ENCODE measurements at regions not wholly inside any gene's neighbourhood (a gene's known extent, or its start where the extent isn't known, plus 50 kb on each side); places are given as distances from the start of the nearest gene placed in this dataset.

DNA sequence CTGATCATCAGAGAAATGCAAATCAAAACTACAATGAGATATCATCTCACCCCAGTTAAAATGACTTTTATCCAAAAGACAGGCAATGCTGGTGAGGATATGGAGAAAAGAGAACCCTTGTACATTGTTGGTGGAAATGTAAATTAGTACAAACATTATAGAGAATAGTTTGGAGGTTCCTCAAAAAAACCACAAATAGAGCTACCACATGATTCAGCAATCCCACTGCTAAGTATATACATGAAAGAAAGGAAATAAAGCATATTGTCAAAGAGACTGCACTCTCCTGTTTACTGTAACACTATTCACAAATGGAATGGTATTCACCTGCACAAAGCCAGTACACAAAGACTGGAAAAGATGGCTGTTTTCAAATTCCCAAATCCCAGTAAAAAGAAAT, 1233.7 kb downstream of the PCDH17 start:
- in situ Hi-C loops (cut with HindIII; ENCODE audit: low pct_unique_long_range_greater_than_20kb, low sequenced_read_pairs), result no loop called here
- DNase-seq (ENCODE audit: low read depth), result no peak

DNA sequence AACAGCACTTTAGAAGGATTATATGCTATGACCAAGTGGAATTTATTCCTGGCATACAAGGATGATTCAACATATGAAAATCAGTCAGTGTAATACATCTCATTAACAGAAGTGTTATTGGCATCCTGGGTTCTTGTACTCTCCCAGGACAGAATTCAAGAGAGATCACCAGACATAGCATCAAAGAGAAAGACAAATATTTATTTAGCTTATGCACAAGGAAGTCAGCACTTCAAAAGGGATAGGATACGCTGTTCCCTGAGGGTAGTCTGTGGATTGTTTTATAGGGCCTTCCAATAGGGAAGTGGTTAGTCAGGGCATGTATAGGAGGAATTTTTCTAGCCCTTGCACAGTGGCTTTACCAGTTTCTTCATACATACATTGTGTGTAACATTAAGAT, 1238.0 kb downstream of the PCDH17 start:
- in situ Hi-C loops (cut with HindIII; ENCODE audit: low pct_unique_long_range_greater_than_20kb, low sequenced_read_pairs), result no loop called here
- DNase-seq (ENCODE audit: low read depth), result no peak

DNA sequence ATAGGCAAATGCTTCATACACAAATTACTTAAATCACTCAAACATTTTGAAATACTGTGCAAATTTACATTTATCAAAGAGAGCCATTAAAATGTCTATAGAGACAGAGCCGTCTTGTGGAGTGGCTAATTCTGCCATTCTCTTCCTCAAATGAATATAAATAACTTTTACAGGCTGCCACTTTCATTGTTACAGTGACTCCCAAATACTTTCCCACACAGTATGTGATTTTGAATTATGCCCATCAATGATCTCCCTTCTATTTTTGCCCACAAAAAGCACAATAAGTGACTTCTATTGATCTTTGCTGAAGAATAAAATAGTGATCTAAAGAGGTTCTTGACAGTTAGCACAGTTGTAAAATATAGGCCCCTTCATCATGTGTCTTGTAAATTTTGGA, 1244.9 kb downstream of the PCDH17 start:
- DNase-seq (ENCODE audit: low read depth), result no peak
- in situ Hi-C loops (cut with HindIII; ENCODE audit: low pct_unique_long_range_greater_than_20kb, low sequenced_read_pairs), result no loop called here

DNA sequence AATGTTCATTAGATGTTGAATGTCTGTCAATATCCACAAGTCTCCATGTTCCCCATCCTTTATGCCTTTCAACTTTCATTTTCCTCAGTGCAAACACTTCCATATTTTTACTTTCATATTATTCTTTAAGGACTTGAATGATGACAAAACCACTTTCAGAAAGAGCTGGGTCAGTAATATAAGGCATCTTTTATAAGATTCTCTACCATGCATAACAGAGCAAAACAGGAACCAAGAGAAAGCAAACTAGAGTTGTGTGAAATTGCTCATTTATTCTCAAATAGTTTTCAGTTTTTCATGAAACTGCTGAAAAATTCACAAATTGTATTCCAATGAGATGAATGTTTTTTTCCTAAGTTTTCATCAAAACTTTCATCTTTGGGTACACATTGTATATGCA, 1247.6 kb downstream of the PCDH17 start:
- DNase-seq (ENCODE audit: low read depth), result no peak
- in situ Hi-C loops (cut with HindIII; ENCODE audit: low pct_unique_long_range_greater_than_20kb, low sequenced_read_pairs), result no loop called here

DNA sequence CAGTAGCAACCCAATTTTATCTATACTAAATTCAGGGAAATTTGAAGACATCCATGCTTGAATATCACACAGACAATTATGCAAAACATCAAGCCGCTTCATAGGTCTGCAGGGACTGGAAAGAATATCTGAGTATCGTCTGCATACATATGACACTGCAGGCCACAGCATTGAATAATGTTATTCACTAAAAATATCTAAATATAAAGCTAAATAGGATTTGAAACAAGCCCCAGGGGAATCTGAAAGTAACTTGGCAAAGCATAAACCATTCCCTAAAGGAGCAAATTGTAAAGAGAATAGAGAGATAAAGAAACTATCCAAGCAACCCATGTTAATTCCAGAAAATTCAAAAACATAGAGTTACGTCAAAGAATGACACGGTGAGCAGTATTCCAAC, 1251.0 kb downstream of the PCDH17 start:
- in situ Hi-C loops (cut with HindIII; ENCODE audit: low pct_unique_long_range_greater_than_20kb, low sequenced_read_pairs), result no loop called here
- no peak for DNase-seq (ENCODE audit: low read depth)

DNA sequence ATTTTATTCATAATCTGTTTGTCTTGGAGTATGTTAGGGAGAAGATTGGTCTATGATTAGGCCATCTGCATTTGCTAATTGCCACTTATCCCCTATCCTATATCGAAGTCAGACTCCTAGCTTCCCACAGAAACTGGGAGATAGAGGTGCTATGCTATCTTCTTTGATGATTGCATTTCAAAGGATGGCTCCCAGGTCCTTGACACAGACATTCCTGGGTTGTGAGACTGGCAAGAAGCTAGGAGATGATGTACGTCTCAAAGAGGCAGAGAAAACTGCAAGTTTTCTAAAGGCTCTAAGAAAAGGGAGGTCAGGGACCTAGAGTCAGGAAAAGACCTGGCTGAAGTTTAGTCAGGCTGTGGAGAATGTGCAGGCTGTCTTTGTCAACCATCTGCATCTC, 1251.9 kb downstream of the PCDH17 start:
- no peak for DNase-seq (ENCODE audit: low read depth)
- in situ Hi-C loops (cut with HindIII; ENCODE audit: low pct_unique_long_range_greater_than_20kb, low sequenced_read_pairs), result no loop called here

DNA sequence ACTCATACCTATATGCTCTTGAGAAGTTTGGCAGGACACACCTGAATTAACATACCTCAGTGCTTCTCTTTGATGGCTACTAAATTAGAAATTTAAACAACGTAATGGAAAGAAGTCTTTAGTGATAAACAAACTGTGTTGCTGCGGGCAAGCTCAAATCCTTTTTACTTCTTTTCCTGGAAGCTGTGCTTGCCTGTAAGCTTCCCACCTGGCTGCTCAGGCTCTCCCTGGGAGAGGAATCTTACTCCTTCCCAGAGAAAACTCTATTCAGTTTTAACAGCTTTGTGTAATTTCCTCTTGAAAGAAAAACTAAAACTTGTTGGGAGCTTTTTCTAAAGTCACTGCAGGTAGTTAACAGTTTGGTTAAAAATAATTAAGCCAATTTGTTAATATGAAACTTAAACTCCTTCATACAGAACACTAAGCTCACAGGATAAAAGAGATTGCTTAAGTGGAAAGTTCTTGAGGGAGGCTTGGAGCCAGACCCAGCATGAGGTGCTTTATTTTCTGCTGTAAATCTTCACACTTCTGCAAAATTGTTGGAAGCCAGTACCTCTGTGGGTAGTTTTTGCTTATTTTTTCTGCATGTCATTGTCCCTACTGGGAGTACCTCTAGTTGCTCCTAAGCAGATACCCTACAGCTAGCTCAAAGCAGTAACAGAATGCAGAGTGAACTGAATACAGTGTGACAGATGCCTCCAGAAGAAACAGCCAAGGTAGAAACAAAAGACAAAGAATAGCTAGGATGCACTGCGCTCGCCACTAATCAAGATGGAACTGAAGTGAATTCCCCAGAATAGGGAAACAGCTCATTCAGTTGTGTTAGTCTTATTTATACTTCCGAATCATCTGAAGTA, 1253.0 kb downstream of the PCDH17 start:
- in situ Hi-C loops (cut with HindIII; ENCODE audit: low pct_unique_long_range_greater_than_20kb, low sequenced_read_pairs), result no loop called here
- DNase-seq (ENCODE audit: low read depth), result no peak

DNA sequence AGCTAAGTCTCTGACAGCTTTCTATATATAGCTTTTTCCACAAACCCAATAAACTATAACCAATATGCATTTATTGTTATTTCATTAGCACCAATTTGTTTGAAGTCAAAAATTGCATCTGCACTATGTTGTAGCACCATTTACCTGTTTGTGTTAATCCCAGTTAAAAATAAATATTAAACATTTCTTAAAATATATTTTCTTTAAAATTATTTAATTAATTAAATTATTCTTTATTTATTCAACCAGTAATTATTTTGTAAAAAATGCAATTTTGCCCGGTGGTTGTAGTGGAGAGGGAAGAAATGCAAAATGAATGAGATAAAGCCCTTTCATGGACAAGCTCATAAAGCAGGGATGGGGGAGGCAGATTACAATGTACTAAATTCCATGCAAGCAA, 1257.9 kb downstream of the PCDH17 start:
- in situ Hi-C loops (cut with HindIII; ENCODE audit: low pct_unique_long_range_greater_than_20kb, low sequenced_read_pairs), result no loop called here

DNA sequence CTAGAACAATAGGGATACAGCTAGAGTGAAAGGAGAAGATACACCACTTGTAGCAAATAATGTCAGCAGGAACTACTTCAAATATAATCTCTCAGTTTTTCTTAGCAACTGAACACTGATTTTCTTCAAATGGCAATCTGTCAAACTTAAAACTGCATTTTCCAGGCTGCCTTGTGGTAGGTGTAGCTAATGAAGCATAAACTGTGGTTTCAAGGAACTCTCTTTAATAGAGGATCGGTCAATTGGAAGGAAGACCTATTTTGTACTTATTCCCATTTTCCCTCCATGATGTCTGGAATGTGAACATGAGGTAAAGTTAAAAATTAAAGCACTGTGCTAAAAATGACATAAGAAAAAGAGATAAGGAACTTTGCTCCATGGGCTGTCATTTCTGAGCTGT, 1261.9 kb downstream of the PCDH17 start:
- DNase-seq (ENCODE audit: low read depth), result no peak
- in situ Hi-C loops (cut with HindIII; ENCODE audit: low pct_unique_long_range_greater_than_20kb, low sequenced_read_pairs), result no loop called here

More for the DNA sequence above, 1257.9 kb downstream of the PCDH17 start:
- no peak for DNase-seq (ENCODE audit: low read depth)

DNA sequence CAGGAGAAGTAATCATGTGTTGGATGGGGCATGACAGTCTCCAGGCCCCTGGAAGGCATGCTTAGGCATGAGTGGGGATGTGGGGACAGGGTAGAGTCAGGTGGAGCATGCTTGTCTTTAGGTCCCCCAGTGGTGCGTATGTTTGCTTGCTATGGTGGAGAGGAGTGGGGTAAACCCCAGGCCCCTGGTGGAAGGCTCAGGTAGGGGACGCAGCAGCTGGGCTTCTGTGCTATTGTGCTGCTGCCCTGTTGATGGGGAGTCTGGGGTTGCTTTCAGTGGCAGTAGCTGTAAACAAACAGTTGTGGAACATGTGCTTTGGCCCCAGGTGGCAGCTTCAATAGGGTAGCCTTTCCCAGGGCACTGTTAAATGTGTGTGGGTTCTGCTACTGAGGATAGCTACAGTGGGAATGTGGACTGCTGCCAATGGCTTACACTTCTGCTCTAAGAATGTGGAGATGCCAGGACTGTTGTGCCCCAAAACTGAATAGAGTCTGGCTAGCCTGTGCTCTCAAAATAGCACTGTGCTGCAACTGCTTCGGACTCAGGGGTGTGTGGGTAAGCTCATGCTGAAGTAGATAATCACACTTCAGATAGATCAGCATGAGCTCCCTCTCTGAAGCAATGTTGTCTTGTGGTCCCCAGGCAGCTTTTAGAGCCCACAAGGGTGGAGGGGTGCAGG, 1257.3 kb downstream of the DIAPH3 start:
- DNase-seq (ENCODE audit: low read depth), result no peak
- in situ Hi-C loops (cut with HindIII; ENCODE audit: low pct_unique_long_range_greater_than_20kb, low sequenced_read_pairs), result no loop called here

DNA sequence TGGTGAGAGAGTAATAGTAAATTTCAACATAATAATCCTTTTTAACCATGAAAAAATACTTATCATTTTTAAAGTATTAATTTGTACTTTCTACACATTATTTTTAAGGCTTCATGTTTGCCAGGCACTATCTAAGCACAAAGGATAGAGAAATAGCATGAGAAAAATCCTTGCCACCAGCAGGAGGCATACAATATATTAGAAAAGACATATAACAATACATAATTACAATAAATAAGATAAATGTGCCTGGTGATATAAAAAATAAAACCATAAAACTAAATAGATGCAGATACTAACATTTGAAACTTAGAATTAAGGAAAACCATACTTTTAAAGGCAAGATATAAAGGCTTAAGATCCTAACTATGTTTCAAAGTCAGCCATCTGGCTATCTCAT, 1256.4 kb downstream of the DIAPH3 start:
- in situ Hi-C loops (cut with HindIII; ENCODE audit: low pct_unique_long_range_greater_than_20kb, low sequenced_read_pairs), result no loop called here

DNA sequence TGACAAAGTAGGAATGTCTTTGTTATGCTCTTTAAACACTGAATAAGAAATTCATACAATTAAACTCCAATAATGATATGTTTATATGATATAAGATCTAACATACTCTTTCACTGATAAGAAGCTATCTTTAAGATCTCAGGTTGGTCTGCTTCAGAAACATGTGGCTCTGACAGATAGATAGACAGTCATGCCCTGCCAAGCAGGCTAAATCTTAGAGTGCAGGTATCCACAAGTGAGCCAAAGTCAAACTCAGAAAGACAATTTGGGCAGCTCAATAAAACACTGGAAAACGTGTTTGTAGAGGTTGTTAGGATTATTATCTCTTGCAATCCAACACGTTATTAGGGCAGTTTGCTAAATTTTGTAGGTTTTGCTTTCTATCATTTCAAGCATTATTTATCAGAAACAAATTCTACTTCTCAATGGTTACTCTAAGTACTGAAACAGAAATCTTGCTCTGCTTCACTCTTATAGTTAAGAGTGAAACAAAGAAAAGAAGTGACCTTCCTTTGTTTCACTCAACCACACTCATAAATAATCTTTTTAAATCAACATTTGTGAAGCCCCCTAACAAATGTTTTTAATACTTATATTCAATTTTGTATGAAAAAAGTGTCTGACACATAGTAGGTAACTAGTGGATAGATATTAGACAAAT, 1255.6 kb downstream of the DIAPH3 start:
- in situ Hi-C loops (cut with HindIII; ENCODE audit: low pct_unique_long_range_greater_than_20kb, low sequenced_read_pairs), result no loop called here
- no peak for DNase-seq (ENCODE audit: low read depth)

More for the DNA sequence above, 1256.4 kb downstream of the DIAPH3 start:
- DNase-seq (ENCODE audit: low read depth), result no peak

DNA sequence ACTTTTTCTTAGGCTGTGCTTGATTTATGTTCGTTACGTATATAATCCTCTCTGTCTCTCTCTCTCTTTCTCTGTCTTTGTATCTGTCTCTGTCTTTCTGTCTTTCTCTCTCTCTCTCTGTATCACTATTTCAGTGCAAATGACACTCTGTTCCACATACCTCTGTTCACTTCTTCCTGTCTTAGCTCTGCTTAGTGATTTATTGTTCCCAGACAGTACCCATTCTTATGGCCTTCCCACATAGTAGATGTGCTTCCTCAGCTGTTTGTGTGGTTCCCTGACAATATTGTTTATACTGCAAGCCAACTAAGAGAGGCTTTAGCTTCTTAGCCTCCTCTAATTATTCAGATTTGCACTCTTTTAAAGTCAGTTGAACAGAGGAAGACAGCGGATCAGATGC, 1244.2 kb downstream of the DIAPH3 start:
- DNase-seq (ENCODE audit: low read depth), result no peak
- in situ Hi-C loops (cut with HindIII; ENCODE audit: low pct_unique_long_range_greater_than_20kb, low sequenced_read_pairs), result no loop called here

DNA sequence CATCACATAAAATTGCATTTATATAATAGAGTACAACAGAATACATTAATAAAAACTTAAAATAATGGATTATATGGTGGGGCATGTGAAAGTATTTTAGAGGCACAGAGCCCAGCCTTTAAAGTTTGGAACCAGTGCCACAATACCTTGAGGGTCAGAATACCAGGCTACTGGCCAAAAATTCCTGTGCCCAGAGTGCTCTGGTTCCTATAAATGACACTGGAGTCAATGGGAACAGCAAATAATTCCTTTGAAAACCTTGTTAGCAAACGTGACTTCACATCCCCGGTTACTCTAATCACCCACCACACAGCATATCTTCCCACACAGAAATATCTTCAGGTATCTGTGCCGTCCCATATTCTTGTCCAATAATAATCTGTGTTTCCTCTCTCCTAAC, 1242.6 kb downstream of the DIAPH3 start:
- DNase-seq (ENCODE audit: low read depth), result no peak
- in situ Hi-C loops (cut with HindIII; ENCODE audit: low pct_unique_long_range_greater_than_20kb, low sequenced_read_pairs), result no loop called here

DNA sequence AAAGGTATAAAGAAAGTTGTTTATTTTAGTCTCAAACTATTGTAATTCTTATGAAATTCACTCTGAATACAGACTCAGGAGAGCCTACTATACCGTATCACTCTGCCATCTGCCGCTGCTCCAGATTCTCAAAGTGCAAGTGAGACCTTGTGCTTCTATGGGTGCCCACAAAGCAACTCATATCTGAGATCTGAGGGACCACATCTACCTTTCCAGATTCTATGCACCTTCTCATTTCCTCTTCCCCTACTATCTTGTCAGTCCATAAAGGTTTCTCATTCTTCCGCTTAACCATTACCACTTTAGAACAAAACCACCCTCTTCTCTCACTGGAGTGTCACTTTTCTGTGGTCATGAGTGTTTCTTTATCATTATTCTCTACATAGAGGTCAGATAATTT, 1236.9 kb downstream of the DIAPH3 start:
- in situ Hi-C loops (cut with HindIII; ENCODE audit: low pct_unique_long_range_greater_than_20kb, low sequenced_read_pairs), result no loop called here

DNA sequence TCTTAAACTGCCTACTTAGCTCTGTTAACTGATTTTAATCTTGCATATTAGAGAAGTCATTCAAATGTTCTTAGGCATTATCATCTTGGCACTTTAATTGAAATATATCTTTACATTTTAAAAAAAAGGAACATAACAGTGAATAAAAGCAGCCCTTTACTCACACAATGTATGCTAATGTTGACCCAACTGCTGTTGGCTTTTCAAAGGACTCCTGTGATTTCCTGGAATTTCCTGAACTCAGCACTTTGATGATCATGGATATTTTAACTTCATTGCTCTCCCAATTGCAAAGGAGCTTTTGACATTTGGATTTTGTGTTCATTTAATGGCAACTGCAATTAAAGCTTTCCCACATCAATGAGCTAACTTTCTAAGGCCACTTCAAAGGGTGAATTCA, 1230.3 kb downstream of the DIAPH3 start:
- in situ Hi-C loops (cut with HindIII; ENCODE audit: low pct_unique_long_range_greater_than_20kb, low sequenced_read_pairs), result no loop called here
- no peak for DNase-seq (ENCODE audit: low read depth)

More for the DNA sequence above, 1236.9 kb downstream of the DIAPH3 start:
- no peak for DNase-seq (ENCODE audit: low read depth)

DNA sequence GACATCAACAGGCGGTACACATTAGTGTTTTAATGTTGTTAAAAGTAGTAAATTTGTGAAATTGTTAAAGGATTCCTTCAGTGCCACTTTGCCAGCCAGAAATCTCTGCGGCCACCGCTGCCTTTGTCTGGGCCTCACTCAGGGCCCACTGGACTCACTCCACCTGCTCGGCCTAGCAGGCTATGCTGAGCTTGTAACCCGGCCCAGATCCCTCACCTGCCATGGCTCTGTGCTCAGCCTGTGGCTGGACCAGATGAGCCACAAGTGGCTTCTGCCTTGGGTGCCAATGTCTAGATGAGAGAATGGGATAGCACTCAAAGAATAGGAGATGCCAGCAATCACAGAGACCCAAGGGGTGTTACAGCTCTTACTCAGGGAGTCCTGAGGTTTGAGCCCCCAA, 1228.0 kb downstream of the DIAPH3 start:
- in situ Hi-C loops (cut with HindIII; ENCODE audit: low pct_unique_long_range_greater_than_20kb, low sequenced_read_pairs), result no loop called here
- DNase-seq (ENCODE audit: low read depth), result no peak

DNA sequence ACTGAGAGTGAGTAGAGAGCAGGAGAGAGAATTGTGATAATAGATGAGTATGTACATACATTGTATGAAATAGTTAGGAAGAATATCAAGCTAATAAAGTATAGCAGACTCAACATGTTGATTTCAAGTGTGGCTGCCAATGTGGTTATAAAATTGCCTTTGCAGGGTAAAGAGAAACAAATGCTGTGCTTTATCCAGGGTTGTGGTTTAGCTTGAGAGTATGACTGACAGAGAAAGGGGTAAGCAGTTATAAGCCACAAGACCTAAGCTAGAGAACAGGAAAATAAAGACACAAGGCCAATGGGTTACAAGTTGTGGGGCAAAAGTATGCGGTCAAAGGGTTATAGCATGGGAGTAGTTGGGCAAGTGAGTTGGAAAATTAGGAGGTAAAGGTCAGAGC, 1217.5 kb downstream of the DIAPH3 start:
- no peak for DNase-seq (ENCODE audit: low read depth)
- in situ Hi-C loops (cut with HindIII; ENCODE audit: low pct_unique_long_range_greater_than_20kb, low sequenced_read_pairs), result no loop called here

DNA sequence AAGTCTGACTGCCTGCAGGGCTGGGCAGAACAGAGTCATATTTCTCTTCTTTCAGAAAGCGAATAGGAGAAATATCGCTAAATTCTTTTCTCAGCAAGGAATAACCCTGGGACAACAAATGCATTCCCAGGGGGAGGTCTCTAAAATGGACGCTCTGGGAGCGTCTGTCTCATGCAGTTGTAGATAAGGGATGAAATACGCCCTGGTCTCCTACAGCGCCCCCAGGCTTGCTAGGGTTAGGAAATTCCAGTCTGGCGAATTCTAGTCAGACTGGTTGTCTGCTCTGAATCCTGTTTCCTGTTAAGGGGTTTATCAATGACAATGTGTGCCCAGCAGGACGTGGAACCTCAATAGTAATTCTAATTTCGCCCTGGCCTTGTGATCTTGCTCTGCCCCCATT, 1214.1 kb downstream of the DIAPH3 start:
- no peak for DNase-seq (ENCODE audit: low read depth)
- in situ Hi-C loops (cut with HindIII; ENCODE audit: low pct_unique_long_range_greater_than_20kb, low sequenced_read_pairs), result no loop called here

Data from Caki2 (cell line).